Lower leg skin (tissue), 3 donors: ENCODE measurements at regions not wholly inside any gene's neighbourhood (a gene's known extent, or its start where the extent isn't known, plus 50 kb on each side); places are given as distances from the start of the nearest gene placed in this dataset.

ENCODE experiments used
- POLR2A ChIP-seq, 2 donors: fragments of 450-650 bp; IDR thresholded peaks; one replicate each; pipeline ENCODE4 v1.6.1; 2016 to 2017; ENCODE audit warnings: antibody characterized with exemption in 2 of 2, mild to moderate bottlenecking in 1 of 2, moderate library complexity in 1 of 2
- TF ChIP-seq, protein P1 (sequence below), 3 donors: fragments of 450-650 bp; IDR thresholded peaks; one replicate each; pipeline ENCODE4 v1.5.1; 2016; ENCODE audit warnings: antibody characterized with exemption in 3 of 3, mild to moderate bottlenecking in 3 of 3, moderate library complexity in 2 of 3

DNA sequence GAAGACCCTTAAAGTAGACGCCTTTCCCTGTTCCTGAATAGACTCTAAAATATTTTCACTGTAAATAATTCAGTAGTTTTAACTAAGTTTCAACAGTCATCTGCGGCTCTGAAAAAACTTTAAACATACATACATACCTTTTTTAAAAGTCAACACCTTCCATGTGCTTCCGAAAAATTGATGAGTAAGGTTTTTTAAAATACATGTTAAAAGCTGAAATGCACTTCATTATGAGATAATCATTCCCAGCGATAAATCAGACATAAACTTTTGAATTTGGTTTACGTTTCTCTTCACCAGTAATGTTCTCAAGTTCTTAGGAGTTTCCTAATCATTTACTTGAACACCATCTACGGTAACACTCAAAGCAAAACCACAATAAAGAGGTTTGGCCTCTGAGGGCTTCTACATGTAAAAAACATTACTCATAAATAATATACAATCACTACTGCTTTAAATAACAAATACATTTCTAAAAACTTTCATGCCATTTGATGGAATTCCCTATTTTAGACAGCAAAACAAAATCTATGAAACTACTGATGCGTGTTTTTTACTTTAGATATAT is 403.5 kb downstream of the SHQ1 start:
- no peak for TF ChIP-seq POLR2A (IDR thresholded peaks at IDR 0.05)
- TF ChIP-seq, protein P1, sequence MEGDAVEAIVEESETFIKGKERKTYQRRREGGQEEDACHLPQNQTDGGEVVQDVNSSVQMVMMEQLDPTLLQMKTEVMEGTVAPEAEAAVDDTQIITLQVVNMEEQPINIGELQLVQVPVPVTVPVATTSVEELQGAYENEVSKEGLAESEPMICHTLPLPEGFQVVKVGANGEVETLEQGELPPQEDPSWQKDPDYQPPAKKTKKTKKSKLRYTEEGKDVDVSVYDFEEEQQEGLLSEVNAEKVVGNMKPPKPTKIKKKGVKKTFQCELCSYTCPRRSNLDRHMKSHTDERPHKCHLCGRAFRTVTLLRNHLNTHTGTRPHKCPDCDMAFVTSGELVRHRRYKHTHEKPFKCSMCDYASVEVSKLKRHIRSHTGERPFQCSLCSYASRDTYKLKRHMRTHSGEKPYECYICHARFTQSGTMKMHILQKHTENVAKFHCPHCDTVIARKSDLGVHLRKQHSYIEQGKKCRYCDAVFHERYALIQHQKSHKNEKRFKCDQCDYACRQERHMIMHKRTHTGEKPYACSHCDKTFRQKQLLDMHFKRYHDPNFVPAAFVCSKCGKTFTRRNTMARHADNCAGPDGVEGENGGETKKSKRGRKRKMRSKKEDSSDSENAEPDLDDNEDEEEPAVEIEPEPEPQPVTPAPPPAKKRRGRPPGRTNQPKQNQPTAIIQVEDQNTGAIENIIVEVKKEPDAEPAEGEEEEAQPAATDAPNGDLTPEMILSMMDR (IDR thresholded peaks at IDR 0.05): no peak
